ENCODE measurements at regions not wholly inside any gene's neighbourhood (a gene's known extent, or its start where the extent isn't known, plus 50 kb on each side); places are given as distances from the start of the nearest gene placed in this dataset.

- TF ChIP-seq CTCF (IDR thresholded peaks at IDR 0.05; ENCODE audit: low read depth, low read length, poor library complexity, severe bottlenecking), result no peak
- TF ChIP-seq EZH2phosphoT487 (IDR thresholded peaks at IDR 0.05; ENCODE audit: borderline replicate concordance, low read length), result no peak
Measured at GRCh38 chr3:174776123-174776522, 83.0 kb upstream of the NAALADL2 start.
